ENCODE measurements at regions not wholly inside any gene's neighbourhood (a gene's known extent, or its start where the extent isn't known, plus 50 kb on each side); places are given as distances from the start of the nearest gene placed in this dataset.

DNA sequence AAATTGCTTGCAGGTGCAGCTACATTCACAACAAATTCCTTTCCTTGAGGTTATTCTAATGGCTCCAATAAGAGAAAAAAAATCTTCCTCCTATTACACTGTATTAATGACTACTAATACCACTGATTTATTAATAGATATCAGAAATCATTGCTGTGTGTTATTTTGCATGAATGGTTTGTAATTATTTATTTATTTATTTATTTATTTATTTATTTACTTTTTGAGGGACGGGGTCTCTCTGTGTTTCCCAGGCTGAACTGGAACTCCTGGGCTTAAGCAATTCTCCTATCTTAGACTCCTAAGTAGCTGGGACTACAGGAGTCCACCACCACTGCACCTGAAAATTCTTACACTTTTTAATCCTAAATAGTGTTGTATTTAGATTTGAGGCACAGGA, 390.4 kb downstream of the SI start:
- no peak overlapping the region for H3K23ac ChIP-seq (ENCODE audit: insufficient read length, low read depth, low read length)
- no peak overlapping the region for H3K4me2 ChIP-seq (ENCODE audit: insufficient read depth, insufficient read length, low read length)
- no peaks in the 10 kb centered on the region for H4K20me1 ChIP-seq (ENCODE audit: control insufficient read depth, insufficient read depth, insufficient read length)
- no peak overlapping the region for H2BK5ac ChIP-seq (ENCODE audit: insufficient read length, low read length)
- H3K9me3 ChIP-seq (ENCODE audit: control insufficient read depth, low read depth, low read length), result no peaks in the 10 kb centered on the region
- H3K27ac Mint-ChIP-seq, result no peak overlapping the region
- no peak overlapping the region for H2AK5ac ChIP-seq (ENCODE audit: insufficient read length, low read length)
- no peaks in the 10 kb centered on the region for H3K79me2 ChIP-seq (ENCODE audit: insufficient read depth, low read length)
- DNase-seq, result no peak
- H3T11ph ChIP-seq (ENCODE audit: low read length), result no peak overlapping the region
- H3K23me2 ChIP-seq (ENCODE audit: insufficient read length, low read depth, low read length, poor library complexity, severe bottlenecking), result no peaks in the 10 kb centered on the region
- no peaks in the 10 kb centered on the region for H3K4me1 Mint-ChIP-seq
- no peak overlapping the region for H3K56ac ChIP-seq (ENCODE audit: insufficient read length, low read depth, low read length)
- no peaks in the 10 kb centered on the region for H3K79me1 ChIP-seq (ENCODE audit: insufficient read depth, low read depth, low read length, poor library complexity, severe bottlenecking)
- TF ChIP-seq, protein P1, sequence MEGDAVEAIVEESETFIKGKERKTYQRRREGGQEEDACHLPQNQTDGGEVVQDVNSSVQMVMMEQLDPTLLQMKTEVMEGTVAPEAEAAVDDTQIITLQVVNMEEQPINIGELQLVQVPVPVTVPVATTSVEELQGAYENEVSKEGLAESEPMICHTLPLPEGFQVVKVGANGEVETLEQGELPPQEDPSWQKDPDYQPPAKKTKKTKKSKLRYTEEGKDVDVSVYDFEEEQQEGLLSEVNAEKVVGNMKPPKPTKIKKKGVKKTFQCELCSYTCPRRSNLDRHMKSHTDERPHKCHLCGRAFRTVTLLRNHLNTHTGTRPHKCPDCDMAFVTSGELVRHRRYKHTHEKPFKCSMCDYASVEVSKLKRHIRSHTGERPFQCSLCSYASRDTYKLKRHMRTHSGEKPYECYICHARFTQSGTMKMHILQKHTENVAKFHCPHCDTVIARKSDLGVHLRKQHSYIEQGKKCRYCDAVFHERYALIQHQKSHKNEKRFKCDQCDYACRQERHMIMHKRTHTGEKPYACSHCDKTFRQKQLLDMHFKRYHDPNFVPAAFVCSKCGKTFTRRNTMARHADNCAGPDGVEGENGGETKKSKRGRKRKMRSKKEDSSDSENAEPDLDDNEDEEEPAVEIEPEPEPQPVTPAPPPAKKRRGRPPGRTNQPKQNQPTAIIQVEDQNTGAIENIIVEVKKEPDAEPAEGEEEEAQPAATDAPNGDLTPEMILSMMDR (conservative IDR thresholded peaks at IDR 0.05), result no peak
- no peaks in the 10 kb centered on the region for H3K9me3 Mint-ChIP-seq
- H2BK15ac ChIP-seq (ENCODE audit: low read depth, low read length), result no peak overlapping the region
- no peak overlapping the region for H2BK20ac ChIP-seq (ENCODE audit: low read depth, low read length, poor library complexity, severe bottlenecking)
- H3K9ac ChIP-seq (ENCODE audit: extremely low read depth, insufficient read length, low read length), result no peak overlapping the region
- H3K27ac ChIP-seq (ENCODE audit: insufficient read length, low read depth, low read length), result no peak overlapping the region
- no peak overlapping the region for H3K4me3 Mint-ChIP-seq
- no CpG with 5 or more reads among the region's 1 CpG for WGBS (ENCODE audit: extremely low coverage, insufficient read length, low lambda C conversion rate)
- no peak overlapping the region for H4K5ac ChIP-seq (ENCODE audit: insufficient read length, low read depth, low read length)
- no peak overlapping the region for H4K91ac ChIP-seq (ENCODE audit: insufficient read length, low read depth, low read length)
- H3K4me1 ChIP-seq (ENCODE audit: insufficient read depth, low read length), result no peaks in the 10 kb centered on the region
- no peak overlapping the region for H3K14ac ChIP-seq (ENCODE audit: insufficient read depth, low read length)
- no peak overlapping the region for H2AFZ ChIP-seq (ENCODE audit: low read length)
- H3K27me3 ChIP-seq (ENCODE audit: insufficient read depth, low read length), result no peaks in the 10 kb centered on the region
- no peak overlapping the region for H2BK12ac ChIP-seq (ENCODE audit: insufficient read length, low read depth, low read length)
- no peak overlapping the region for H2BK120ac ChIP-seq (ENCODE audit: low read depth, low read length, poor library complexity, severe bottlenecking)
- H3K36me3 Mint-ChIP-seq (ENCODE audit: insufficient read depth in 1 of 3, low read depth in 3 of 3), result no peaks in the 10 kb centered on the region
- no peak overlapping the region for H3K4ac ChIP-seq (ENCODE audit: low read depth, low read length)
- H3K27me3 Mint-ChIP-seq (ENCODE audit: low read depth), result no peaks in the 10 kb centered on the region
- H4K8ac ChIP-seq (replicated peaks; ENCODE audit: insufficient read length, low read depth, low read length), result no peak overlapping the region
- no peak overlapping the region for H3K18ac ChIP-seq (ENCODE audit: insufficient read length, low read depth, low read length)
